ENCODE measurements at regions not wholly inside any gene's neighbourhood (a gene's known extent, or its start where the extent isn't known, plus 50 kb on each side); places are given as distances from the start of the nearest gene placed in this dataset.

GRCh38 chr18:69291755-69292154, 108.9 kb upstream of the DOK6 start:
- TF ChIP-seq SIN3A (IDR thresholded peaks at IDR 0.05; ENCODE audit: borderline replicate concordance, insufficient read depth, low read depth, low read length) (no peak), CTCF (IDR thresholded peaks at IDR 0.05) (no peak), POLR2AphosphoS5 (IDR thresholded peaks at IDR 0.05; ENCODE audit: low read depth, low read length) (no peak)

All from Panc1 (cell line).